GM19328 (cell line): ENCODE measurements at regions not wholly inside any gene's neighbourhood (a gene's known extent, or its start where the extent isn't known, plus 50 kb on each side); places are given as distances from the start of the nearest gene placed in this dataset.
"Not testable (repeated sequence)": the region's sequence is repeated elsewhere in the genome, so short reads cannot be mapped to it uniquely, and the experiment has no call there.

Experiments used
- ATAC-seq: cut with Tn5 transposase; IDR thresholded peaks from one replicate; pipeline ENCODE4 v1.9.1; 2021; ENCODE audit warnings: mild to moderate bottlenecking, moderate library complexity; ENCODE audit not compliant: unreplicated experiment

- ATAC-seq: no peak
Observed at GRCh38 chr4:64738240-64738639, 329.0 kb upstream of the TECRL start.

- not testable (repeated sequence) for ATAC-seq
Observed at GRCh38 chr4:64737854-64738138, 328.5 kb upstream of the TECRL start.

DNA sequence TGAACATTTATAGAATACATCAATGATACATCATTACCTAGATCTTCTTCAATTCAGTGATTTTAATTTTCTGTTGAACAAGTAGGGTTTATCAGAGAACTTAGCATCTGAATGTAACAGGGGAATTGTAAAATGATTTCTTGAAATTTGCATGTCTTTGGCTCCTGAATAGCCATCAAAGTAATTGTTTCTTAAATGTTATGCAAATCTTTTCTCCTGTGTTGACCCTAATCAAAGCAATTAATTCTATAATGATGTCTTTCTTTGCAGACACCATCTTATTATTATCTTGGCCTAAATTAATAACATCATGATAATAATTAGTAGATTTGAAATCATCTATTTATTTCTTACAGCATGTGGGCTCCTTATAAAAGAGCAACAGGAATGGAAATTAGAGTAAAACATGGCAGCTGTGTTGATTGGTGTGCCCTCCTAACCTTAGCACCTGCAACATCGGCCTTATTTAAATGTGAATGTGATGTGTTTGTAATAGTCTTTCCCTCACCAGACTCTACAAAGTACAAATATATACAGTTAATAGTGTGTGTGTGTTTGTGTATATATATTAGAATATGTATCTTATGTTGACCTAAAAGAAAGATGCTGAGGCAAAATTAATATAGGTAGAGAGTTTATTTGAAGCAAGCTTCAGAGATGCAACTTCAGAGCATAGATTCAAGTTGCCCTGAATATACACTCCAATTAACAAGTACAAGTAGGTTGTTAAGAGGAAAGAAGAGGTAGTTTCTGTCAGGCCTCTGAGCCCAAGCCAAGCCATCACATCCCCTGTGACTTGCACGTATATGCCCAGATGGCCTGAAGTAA is 328.0 kb upstream of the TECRL start:
- ATAC-seq: no peak

GRCh38 chr4:64729561-64729960 is 320.3 kb upstream of the TECRL start:
- ATAC-seq: no peak

DNA sequence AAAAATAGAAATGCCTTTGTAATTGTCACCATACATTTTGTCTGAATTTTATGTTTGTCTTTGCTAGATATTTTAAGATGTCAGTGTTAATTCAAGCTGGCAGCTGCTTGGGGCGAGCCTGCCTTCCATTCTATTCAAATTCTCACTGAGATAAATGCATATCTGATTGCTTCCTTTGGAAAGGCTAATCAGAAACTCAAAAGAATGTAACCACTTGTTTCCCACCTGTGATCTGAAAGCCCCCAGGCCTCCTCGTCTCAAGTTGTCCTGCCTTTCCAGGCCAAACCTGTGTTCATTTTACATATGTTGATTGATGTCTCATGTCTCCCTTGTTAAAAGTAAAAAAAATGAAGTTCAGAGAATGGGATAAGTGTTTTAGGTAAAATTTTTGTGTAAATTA is 318.7 kb upstream of the TECRL start:
- ATAC-seq: no peak

- not testable (repeated sequence) for ATAC-seq
Observed at GRCh38 chr4:64727391-64727790, 318.1 kb upstream of the TECRL start.

- no peak for ATAC-seq
Observed at GRCh38 chr4:64724689-64725088, 315.4 kb upstream of the TECRL start.

DNA sequence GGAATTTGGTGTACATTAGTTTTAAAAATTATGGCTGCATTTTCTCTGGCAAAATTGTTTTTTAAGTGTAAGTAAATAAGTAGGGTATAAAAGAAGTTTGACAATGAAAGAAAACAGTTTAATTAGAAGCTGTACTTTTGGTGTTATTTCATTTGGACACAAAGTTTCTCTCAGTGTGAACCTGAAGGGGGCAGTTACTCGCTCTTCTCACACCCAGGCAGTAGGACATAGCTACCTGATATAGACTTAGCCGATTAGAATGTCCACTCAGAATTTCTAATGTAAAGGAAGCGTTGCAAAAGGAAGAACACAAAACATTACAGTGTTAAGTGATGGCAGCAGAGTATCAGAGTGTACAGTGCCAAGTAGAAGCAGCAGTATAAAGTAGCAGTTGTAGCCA is 311.9 kb upstream of the TECRL start:
- no peak for ATAC-seq

- no peak for ATAC-seq
Observed at GRCh38 chr4:64718091-64718490, 308.8 kb upstream of the TECRL start.

DNA sequence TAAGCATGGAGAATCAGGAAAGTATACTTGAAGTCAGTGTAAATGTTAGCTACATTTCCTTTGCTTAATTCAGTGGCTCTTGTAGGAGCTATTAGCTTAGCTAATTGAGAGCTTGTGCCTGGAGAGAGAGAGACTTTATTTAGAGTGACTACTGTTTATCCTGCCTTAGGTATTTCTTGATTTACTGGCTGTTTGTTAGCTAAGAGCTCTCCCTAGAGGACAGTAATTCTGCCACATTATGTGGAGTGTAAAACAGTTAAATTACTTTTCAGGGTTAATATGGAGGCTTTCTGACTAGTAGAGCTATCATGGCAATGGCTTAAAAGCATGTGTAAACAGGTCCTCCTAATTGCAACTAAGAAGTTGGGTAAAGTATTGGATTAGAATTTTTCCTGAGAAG is 306.5 kb upstream of the TECRL start:
- ATAC-seq: no peak

DNA sequence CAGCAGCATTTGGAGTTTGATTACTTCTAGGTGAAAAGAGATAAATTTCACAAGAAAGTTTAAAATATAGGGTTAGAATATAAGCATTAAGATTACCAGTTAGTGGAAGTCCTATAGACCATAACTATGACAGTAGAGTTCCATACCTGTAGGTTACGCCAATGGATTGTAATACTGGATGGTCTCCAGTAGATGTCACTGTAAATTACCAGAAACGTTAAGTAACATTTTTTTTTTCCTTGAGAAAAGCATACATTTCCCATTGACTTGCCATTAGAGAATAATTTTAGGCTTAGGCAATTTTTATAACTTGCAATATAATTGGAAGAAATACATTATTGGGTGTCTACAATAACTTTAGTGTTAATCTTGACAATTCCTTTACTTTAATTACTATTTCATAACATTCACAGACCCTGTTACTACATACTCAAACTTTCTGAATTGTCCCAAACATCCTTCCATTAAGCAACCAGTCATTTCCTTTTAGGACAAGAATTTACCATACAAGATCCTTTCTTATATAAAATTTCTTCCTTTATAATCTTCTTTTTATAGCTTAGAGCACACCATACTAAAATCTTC is 304.1 kb upstream of the TECRL start:
- ATAC-seq: no peak

DNA sequence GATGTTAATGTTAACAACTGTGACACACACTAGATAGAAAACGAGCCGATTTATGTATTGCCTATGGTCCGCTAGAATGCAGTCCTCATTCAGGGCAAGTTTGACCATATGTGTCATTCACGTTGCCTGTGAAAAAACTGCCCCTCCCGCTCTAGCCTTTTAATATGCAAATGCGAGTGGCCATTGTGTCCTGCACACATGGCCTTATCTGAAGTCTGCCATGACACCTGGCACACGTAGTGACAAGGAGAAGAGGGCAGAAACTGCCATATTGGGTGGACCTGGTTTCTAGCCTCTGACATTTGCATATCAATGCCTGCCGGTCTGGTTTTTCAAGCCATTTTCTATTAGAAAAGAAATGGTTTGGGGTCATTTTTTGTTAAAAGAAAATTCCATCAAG is 303.3 kb upstream of the TECRL start:
- no peak for ATAC-seq

DNA sequence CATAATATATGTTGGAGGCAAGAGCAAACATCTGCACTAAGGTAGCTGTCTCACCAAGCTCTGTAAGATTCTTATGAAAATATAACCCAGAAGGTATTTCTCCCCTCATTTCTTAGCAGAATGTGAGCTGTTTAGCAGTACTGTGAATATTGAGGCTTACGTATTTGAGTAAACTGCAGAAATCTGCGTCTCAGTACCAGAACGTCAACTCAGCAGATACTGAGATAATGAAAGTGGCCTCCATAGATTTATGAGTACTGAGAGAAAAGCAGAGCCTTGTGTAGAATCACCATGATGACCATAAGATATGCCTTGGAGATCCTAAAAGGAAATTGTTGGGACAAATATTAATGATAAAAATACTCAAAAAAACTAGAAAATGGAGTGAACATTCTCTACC is 296.7 kb upstream of the TECRL start:
- no peak for ATAC-seq

DNA sequence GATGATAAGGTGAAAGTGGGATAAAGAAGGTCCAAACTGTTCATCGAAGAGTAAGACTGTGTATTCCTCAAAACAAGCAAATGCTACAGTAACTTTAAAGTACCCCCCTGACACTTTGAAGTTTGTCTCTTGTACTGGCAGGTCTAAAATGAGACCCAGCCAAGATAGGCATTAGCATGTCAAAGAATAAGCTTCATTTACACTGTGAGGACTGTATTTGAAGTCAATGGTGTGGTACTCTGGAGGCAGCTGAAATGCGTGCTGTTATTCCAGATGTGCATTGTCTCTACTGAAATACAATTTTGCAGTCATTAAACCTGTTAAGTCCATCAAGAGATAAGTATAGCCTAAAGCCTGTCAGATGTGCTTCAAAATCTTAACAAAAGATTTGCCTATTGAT is 288.9 kb upstream of the TECRL start:
- no peak for ATAC-seq

- no peak for ATAC-seq
Observed at GRCh38 chr4:64682946-64683345, 273.7 kb upstream of the TECRL start.

- no peak for ATAC-seq
Observed at GRCh38 chr4:64682481-64682880, 273.2 kb upstream of the TECRL start.

DNA sequence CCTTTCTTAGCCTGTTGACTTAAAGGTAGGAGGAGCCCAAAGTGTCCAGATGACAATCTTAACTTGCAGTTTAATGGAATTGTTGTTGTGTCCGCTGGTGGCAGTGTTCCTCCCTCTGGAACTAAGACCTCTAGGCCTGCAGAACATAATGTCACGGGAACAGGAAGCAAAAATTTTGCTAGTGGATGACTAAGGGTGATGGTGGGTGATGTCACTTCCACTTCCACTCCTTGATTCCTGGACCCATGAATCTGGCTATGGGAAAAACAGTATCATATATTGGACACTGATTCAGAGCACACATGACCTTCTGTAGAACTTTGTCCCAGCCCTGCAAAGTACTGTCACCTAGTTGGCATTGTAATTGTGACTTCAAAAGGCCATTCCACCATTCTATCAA is 263.9 kb upstream of the TECRL start:
- not testable (repeated sequence) for ATAC-seq

DNA sequence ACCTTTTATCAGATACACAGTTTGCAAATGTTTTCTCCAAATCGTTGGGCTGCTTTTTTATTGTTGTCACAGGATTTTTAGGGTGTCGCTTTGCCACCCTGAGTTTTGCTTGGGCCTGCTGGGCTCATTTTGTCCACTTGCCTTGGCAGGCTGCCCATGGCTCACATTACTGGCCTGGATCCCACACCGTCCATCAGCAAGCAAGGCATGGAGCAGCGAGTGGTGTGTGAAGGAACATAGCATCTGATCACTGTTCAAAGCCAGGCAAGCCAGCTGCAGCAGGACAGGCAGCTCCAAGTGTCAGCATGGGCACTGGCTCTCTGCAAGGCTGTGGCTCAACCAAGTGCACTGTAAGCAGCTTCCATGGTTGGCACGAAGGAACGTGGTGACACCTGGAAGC is 261.4 kb upstream of the TECRL start:
- ATAC-seq: no peak

GRCh38 chr4:64643841-64644240 is 234.6 kb upstream of the TECRL start:
- ATAC-seq: no peak

GRCh38 chr4:64642936-64643335 is 233.7 kb upstream of the TECRL start:
- no peak for ATAC-seq

DNA sequence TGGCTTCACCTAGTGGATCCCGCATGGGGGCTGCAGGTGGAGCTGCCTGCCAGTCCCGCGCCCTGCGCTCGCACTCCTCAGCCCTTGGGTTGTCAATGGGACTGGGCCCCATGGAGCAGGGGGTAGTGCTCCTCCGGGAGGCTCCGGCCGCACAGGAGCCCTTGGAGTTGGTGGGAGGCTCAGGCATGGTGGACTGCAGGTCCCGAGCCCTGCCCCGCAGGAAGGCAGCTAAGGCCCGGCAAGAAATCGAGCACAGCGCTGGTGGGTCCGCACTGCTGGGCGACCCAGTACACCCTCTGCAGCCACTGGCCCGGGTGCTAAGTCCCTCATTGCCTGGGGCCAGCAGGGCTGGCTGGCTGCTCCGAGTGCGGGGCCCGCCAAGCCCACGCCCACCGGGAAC is 231.2 kb upstream of the TECRL start:
- not testable (repeated sequence) for ATAC-seq

DNA sequence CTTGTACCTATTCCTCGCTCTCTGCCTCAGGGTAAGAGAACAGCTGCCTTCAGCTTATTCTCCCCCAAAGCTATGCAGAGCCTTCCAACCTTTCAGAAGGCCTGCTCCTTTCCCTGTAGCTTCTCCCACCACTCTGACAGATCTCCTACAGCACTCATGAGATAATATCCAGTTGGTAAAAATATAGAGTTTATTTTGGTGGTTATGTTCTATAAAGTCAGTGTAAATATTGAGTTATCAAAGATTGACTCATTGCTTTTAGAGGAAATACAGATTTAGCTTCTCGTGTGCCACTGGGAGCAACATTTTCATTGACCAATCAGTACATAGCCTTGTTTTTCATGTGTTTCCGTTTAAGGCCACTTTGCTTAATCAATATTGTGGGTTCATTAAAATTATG is 216.2 kb upstream of the TECRL start:
- ATAC-seq: no peak

DNA sequence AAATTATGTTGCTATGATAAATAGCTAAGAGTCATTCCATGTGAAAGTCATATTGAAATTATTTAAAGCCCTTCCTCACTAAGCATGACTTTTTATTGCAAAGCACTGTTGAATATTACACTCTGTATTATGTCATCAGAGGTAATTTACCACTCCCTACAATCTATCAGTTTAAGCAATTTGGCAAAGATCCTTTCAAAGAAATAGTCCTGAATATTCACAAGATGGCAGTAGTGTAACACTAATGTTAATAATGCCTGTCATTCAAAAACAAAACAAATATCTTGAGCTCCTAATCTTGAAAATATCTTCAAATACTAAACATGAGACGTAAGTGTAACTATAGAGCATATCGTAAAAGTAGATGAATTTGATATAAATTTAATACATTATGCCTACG is 208.6 kb upstream of the TECRL start:
- ATAC-seq: no peak
